Panc1 (cell line): ENCODE measurements at regions not wholly inside any gene's neighbourhood (a gene's known extent, or its start where the extent isn't known, plus 50 kb on each side); places are given as distances from the start of the nearest gene placed in this dataset.

ENCODE experiments used
- ATAC-seq: fragments of 200-7000 bp; cut with Tn5 transposase; 2 replicates; pipeline ENCODE4 v1.9.1; 2020; ENCODE audit warnings: mild to moderate bottlenecking, moderate library complexity
- BruUV-seq: library from RNA; stranded (reverse); fragments of 400-500 nt; replicated peaks from 2 replicates; lab custom pipeline; 2021; lab: Mats Ljungman, UMichigan
- CTCF ChIA-PET: fragments of 300-600 bp; sonication (Branson Sonifier 250); formaldehyde crosslinking; loops from one replicate; lab custom pipeline; 2022; ENCODE audit warnings: antibody characterized with exemption; lab: Charles Lee
- POLR2A ChIA-PET: fragments of 300-600 bp; sonication (Branson Sonifier 250); formaldehyde crosslinking; loops from one replicate; lab custom pipeline; 2022; ENCODE audit warnings: antibody characterized with exemption; lab: Charles Lee
- DNase-seq: peaks from one replicate; pipeline ENCODE4 v3.0.0-alpha.2; 2010; ENCODE audit warnings: low read depth, low spot score
- H3K27ac ChIP-seq: 2 replicates; pipeline ENCODE4 v1.5.1; 2011; ENCODE audit warnings: mild to moderate bottlenecking, low read length, inconsistent platforms
- H3K27me3 ChIP-seq: fragments of 200-500 bp; sonication (Bioruptor generic); 2 replicates; pipeline ENCODE4 v1.6.0; 2014; ENCODE audit warnings: low read length, inconsistent platforms; ENCODE audit not compliant: control insufficient read depth, insufficient read depth
- H3K36me3 ChIP-seq: fragments of 200-500 bp; sonication (Bioruptor generic); 2 replicates; pipeline ENCODE4 v1.5.1; 2014; ENCODE audit warnings: inconsistent platforms, mild to moderate bottlenecking, low read length, moderate library complexity; ENCODE audit not compliant: control insufficient read depth, insufficient read depth
- H3K4me1 ChIP-seq: 2 replicates; pipeline ENCODE4 v1.5.1; 2011; ENCODE audit warnings: inconsistent platforms, mild to moderate bottlenecking, low read length, moderate library complexity; ENCODE audit not compliant: control insufficient read depth, insufficient read depth
- H3K4me3 ChIP-seq, 2 experiments: 2 replicates each; pipeline ENCODE4 v1.5.1; 2011 to 2012; ENCODE audit warnings: low read depth in 2 of 2, low read length in 2 of 2, mild to moderate bottlenecking in 2 of 2, inconsistent platforms in 1 of 2, moderate library complexity in 1 of 2
- H3K9me3 ChIP-seq: fragments of 200-500 bp; sonication (Bioruptor generic); 2 replicates; pipeline ENCODE4 v1.5.1; 2014; ENCODE audit warnings: low read depth, mild to moderate bottlenecking, inconsistent platforms, low read length, moderate library complexity; ENCODE audit not compliant: control insufficient read depth, insufficient read depth
- SIN3A ChIP-seq: IDR thresholded peaks from 2 replicates; pipeline ENCODE4 v1.6.1; 2012; ENCODE audit warnings: low read depth, mild to moderate bottlenecking, low read length, moderate library complexity, borderline replicate concordance; ENCODE audit not compliant: insufficient read depth
- TCF7L2 ChIP-seq: IDR thresholded peaks from 2 replicates; pipeline ENCODE4 v1.6.1; 2011; ENCODE audit warnings: mild to moderate bottlenecking, low read depth, low read length, inconsistent platforms
- in situ Hi-C: cut with HindIII; loops from 2 replicates; pipeline ENCODE4 v1.10.0; 2016; ENCODE audit warnings: low sequenced_read_pairs, low pct_unique_long_range_greater_than_20kb
- intact Hi-C: fragments of 100-400 bp; cut with micrococcal nuclease; formaldehyde crosslinking; loops from one replicate; pipeline ENCODE4 v1.10.0; 2022; ENCODE audit not compliant: unreplicated experiment
- TF ChIP-seq, protein P1 (sequence below), 2 experiments: IDR thresholded peaks; 2 replicates each; pipeline ENCODE4 v1.6.1; 2011 to 2012; ENCODE audit warnings: low read depth in 2 of 2, control low read depth in 1 of 2, low read length in 1 of 2, mild to moderate bottlenecking in 1 of 2, moderate library complexity in 1 of 2; ENCODE audit not compliant: insufficient read depth in 1 of 2
- TF ChIP-seq, protein P2 (sequence below): fragments of 450-650 bp; IDR thresholded peaks from 2 replicates; pipeline ENCODE4 v1.5.1; 2017; ENCODE audit warnings: mild to moderate bottlenecking

GRCh38 chr12:28135801-28136439 lies 54.3 kb upstream of the CCDC91 start:
- intact Hi-C loops = no loop called here
- Histone ChIP-seq H3K27ac (no peak overlapping the region), H3K36me3 (no peaks in the 10 kb centered on the region), H3K9me3 (no peaks in the 10 kb centered on the region), H3K4me1 (peaks cover 14% of the 10 kb centered on the region), H3K27me3 (no peaks in the 10 kb centered on the region), H3K4me3 (no peak overlapping the region)
- DNase-seq (no peak), ATAC-seq (no peak)
- in situ Hi-C loops = no loop called here
- TF ChIP-seq TCF7L2 = no peak
- ChIA-PET CTCF (interaction anchor here (0.5 kb wide), 1 partner anchor 159 kb away, joined by 4 read pairs; no protein-coding TSS in a partner anchor), POLR2A (interaction anchor here (0.6 kb wide), 1 partner anchor 1123 kb away, joined by 12 read pairs; no protein-coding TSS in a partner anchor)
- no TSS peak for BruUV-seq

GRCh38 chr12:28137414-28137813 lies 52.8 kb upstream of the CCDC91 start:
- TF ChIP-seq SIN3A (no peak), TCF7L2 (no peak)
- TF ChIP-seq, protein P1, sequence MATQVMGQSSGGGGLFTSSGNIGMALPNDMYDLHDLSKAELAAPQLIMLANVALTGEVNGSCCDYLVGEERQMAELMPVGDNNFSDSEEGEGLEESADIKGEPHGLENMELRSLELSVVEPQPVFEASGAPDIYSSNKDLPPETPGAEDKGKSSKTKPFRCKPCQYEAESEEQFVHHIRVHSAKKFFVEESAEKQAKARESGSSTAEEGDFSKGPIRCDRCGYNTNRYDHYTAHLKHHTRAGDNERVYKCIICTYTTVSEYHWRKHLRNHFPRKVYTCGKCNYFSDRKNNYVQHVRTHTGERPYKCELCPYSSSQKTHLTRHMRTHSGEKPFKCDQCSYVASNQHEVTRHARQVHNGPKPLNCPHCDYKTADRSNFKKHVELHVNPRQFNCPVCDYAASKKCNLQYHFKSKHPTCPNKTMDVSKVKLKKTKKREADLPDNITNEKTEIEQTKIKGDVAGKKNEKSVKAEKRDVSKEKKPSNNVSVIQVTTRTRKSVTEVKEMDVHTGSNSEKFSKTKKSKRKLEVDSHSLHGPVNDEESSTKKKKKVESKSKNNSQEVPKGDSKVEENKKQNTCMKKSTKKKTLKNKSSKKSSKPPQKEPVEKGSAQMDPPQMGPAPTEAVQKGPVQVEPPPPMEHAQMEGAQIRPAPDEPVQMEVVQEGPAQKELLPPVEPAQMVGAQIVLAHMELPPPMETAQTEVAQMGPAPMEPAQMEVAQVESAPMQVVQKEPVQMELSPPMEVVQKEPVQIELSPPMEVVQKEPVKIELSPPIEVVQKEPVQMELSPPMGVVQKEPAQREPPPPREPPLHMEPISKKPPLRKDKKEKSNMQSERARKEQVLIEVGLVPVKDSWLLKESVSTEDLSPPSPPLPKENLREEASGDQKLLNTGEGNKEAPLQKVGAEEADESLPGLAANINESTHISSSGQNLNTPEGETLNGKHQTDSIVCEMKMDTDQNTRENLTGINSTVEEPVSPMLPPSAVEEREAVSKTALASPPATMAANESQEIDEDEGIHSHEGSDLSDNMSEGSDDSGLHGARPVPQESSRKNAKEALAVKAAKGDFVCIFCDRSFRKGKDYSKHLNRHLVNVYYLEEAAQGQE (IDR thresholded peaks at IDR 0.05; ENCODE audit: insufficient read depth in 1 of 2, low read depth in 2 of 2, low read length in 1 of 2) = no peak
- TF ChIP-seq, protein P2, sequence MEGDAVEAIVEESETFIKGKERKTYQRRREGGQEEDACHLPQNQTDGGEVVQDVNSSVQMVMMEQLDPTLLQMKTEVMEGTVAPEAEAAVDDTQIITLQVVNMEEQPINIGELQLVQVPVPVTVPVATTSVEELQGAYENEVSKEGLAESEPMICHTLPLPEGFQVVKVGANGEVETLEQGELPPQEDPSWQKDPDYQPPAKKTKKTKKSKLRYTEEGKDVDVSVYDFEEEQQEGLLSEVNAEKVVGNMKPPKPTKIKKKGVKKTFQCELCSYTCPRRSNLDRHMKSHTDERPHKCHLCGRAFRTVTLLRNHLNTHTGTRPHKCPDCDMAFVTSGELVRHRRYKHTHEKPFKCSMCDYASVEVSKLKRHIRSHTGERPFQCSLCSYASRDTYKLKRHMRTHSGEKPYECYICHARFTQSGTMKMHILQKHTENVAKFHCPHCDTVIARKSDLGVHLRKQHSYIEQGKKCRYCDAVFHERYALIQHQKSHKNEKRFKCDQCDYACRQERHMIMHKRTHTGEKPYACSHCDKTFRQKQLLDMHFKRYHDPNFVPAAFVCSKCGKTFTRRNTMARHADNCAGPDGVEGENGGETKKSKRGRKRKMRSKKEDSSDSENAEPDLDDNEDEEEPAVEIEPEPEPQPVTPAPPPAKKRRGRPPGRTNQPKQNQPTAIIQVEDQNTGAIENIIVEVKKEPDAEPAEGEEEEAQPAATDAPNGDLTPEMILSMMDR = no peak
- ChIA-PET CTCF (no interaction called here), POLR2A (no interaction called here)
- Histone ChIP-seq H3K4me1 (0 out of 2 replicates have a peak, but pooled peaks cover 1% of the 10 kb centered on the region), H3K4me3 (no peak overlapping the region), H3K36me3 (no peaks in the 10 kb centered on the region), H3K27ac (no peak overlapping the region), H3K9me3 (no peaks in the 10 kb centered on the region), H3K27me3 (no peaks in the 10 kb centered on the region)
- in situ Hi-C loops = no loop called here
- intact Hi-C loops = no loop called here
- ATAC-seq (no peak), DNase-seq (no peak)
- BruUV-seq = no TSS peak

GRCh38 chr12:28140404-28140803 lies 49.9 kb upstream of the CCDC91 start:
- Histone ChIP-seq H3K36me3 (no peaks in the 10 kb centered on the region), H3K27ac (no peak overlapping the region), H3K27me3 (no peaks in the 10 kb centered on the region), H3K4me1 (no peaks in the 10 kb centered on the region), H3K9me3 (no peaks in the 10 kb centered on the region), H3K4me3 (no peak overlapping the region)
- TF ChIP-seq, protein P1 (IDR thresholded peaks at IDR 0.05; ENCODE audit: insufficient read depth in 1 of 2, low read depth in 2 of 2, low read length in 1 of 2) = no peak
- in situ Hi-C loops = no loop called here
- no TSS peak for BruUV-seq
- intact Hi-C loops = no loop called here
- POLR2A ChIA-PET = no interaction called here
- DNase-seq = no peak
- CTCF ChIA-PET = no interaction called here
- ATAC-seq = no peak
